Stimulated activated CD4-positive, alpha-beta T cell treated with anti-CD3 and anti-CD28 coated beads, Interleukin-4, amount 100 ng/mL, for 24 hours (primary cell): ENCODE measurements at regions not wholly inside any gene's neighbourhood (a gene's known extent, or its start where the extent isn't known, plus 50 kb on each side); places are given as distances from the start of the nearest gene placed in this dataset.
"Not testable (repeated sequence)": the region's sequence is repeated elsewhere in the genome, so short reads cannot be mapped to it uniquely, and the experiment has no call there.

Source experiments
- DNase-seq: peaks from one replicate; pipeline ENCODE4 v3.0.0-alpha.2; 2020

DNA sequence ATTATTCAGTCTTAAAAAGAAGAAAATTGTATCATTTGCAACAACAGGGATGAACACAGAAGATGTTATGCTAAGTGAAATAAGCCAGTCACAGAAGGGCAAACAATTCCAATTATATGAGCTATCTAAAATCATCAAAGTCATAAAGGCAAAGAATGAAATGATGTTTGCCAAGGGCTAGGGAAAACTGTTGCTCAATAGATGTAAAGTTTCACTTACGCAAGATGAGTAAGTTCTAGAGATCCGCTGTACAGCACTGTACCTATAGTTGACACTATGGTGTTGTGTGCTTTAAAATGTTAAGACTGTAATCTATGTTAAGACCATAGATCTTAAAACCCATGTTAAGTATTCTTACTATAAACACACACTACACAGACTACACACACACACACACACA is 904.6 kb upstream of the LRRN3 start:
- no peak for DNase-seq

DNA sequence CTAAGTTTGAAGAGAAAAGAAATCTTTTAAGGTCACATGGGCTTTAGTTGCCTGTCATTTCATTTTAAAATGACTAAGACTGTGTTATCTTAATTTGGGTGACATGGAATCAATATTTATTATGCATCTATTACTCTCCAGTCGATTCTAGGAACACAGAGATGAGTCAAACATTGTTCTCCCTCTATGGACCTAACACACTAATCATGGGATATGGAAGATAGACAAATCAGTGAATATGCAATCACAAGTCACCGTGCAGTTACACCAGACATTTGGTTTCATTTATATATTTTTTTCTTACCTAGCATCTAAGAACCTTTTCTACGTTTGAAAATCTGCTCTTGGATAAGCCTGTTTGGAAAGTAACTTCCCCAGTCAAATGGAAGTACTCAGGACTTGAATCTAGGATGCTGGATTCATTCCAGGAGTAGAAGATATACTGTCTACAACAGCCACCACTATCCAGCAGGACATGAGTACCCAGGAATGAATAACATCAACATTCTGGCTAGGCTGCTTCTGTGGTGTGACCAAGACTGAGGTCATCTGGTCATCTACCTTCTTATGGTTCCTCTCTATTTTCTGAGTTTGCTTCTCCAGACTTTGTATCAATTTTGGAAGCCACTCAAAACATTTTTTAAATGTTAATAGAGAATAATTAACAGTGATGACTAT is 902.9 kb upstream of the LRRN3 start:
- no peak for DNase-seq

DNA sequence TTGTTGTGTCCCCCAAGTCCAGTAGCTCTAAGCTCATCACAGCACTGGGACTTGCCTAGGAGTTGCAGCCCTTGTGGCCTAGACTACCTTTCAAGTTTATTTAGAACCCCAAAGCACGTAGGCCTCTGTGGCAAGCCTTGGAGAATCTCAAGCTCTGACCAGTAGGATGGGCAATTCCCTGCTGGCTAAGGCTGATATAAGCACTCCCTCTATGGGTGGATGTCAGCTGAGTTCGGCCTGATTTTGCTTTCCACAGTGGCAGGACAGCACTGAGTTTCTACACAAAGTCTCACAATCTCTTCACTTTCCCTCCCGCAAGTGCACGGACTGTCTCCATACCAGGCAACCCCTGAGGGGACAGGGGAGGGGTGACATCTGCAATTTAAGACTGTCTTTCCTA is 886.4 kb upstream of the LRRN3 start:
- no peak for DNase-seq

GRCh38 chr7:110205899-110206298 is 885.0 kb upstream of the LRRN3 start:
- no peak for DNase-seq

DNA sequence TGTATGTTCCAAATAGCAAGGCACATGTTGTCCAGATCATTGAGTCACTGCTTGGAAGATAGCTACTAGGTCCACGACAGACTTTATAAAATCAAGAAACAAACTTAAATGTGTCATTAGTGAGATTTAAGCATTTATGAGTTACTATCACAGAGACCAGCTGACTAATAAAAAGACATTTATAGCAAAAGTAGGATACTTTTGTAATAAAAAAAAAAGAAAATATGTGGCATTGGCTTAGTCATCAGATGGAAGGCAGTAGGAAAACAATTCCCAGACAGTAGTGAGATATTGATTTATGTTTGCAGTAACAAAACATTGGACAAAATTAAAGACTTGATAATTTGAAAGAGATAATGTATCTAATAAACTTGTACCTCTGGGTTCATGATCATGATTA is 881.0 kb upstream of the LRRN3 start:
- no peak for DNase-seq

DNA sequence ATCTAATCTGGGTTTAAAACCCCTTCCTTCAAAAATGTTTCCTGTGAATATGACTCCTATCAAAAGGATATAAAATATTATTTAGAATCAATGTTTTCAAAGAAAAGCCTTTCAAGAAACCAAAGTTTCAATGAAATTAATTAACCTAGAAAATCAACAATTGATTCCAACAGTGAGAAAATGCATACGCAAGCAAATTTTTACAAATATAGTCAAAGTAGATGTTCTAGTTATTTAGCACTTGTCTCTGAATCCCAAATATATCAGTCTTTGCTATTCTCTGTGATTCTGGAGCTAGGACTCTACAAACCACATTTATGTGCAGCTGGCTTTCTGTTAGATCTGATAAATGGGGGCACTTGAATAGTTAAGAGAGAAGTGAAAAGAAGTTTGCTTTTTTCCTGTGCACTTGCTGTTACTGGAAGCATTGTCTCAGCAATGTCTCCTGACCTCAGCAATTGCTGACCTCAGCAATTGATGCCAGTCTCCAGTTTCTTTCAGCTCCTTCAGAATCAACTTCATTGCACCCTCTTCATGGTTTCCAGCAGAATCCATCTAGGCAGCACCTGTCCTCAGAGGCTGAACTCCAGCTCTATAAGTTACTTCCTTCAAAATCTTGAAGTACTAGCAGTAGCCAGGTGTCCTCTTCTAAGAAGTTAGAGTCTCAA is 879.9 kb upstream of the LRRN3 start:
- DNase-seq = no peak

GRCh38 chr7:110224643-110225042 is 866.3 kb upstream of the LRRN3 start:
- DNase-seq = no peak

DNA sequence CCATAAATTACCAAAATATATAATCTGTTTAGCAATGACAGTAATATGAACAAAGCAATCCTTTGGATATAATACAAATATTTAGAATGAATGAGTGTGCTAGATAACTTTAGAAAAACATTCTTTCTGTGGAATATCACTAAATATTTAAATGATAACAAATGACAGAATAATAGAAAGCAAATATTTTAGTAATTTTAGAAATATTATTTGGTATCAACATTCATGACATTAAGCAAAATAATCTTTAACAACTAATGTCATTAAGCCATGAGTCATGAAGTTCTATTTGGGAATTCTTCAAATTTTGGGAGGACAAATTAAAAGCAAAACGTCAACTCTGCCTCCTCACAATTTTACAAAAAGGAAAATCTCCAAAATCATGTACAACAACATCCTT is 844.8 kb upstream of the LRRN3 start:
- no peak for DNase-seq

DNA sequence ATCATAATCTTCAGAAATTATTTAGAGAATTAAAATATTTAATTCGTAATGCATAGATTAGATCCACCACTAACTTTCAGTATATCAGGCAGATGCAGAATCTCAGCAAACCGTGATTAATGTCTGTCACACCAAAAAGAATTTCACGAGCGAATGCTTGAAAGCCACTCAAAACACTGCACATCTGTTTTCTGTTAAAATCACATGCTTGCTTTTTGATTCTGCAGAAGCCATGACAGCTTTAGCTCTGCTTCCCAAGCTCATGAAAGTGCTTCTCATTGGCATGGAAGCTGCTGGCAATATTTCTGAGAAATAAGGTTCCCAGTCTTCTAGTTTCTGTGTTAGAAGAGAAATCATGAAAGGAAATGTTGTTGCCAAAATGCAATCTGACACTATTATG is 837.8 kb upstream of the LRRN3 start:
- DNase-seq = no peak

DNA sequence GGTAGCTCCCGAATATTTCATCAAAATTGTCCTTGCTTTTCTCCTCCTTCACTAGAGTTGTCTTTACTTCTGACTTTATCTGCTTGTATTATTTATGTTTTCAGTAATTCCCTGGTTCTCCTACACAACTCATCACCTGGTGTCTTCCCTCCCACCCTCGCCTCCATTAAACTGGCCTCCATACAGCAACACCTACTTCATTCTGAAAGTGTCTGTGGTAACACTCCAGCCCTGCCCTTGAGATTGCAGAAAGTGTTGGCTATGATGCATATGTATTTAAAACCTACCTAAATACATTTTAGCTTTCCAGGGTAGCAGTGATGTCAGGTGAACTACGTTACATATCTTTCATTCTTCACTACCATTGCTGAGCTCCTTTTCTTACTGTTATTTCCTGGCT is 833.3 kb upstream of the LRRN3 start:
- DNase-seq = no peak

- no peak for DNase-seq
Observed at GRCh38 chr7:110262251-110262650, 828.7 kb upstream of the LRRN3 start.

- no peak for DNase-seq
Observed at GRCh38 chr7:110264288-110264687, 826.6 kb upstream of the LRRN3 start.

GRCh38 chr7:110281362-110281761 is 809.6 kb upstream of the LRRN3 start:
- no peak for DNase-seq

GRCh38 chr7:110283056-110283455 is 807.9 kb upstream of the LRRN3 start:
- DNase-seq = no peak

DNA sequence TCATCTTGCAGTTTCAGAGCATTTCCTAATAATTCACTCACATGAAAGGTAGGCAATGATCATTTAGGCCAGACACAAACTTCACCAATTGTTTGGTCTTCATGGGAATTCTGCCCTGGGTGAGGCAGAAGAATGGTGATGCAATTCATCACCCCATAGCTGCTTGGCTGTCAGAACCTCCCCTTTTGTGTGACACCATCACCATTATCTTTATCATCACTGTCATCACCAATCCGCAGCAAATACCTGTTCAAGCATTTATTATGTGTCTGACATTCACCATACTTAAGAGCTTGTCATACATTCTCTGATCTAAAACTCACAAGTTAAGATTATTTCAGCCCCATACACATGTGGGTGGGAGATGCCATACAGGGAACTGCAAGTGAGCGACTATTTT is 799.5 kb upstream of the LRRN3 start:
- no peak for DNase-seq

- DNase-seq = no peak
Observed at GRCh38 chr7:110296321-110296720, 794.6 kb upstream of the LRRN3 start.

DNA sequence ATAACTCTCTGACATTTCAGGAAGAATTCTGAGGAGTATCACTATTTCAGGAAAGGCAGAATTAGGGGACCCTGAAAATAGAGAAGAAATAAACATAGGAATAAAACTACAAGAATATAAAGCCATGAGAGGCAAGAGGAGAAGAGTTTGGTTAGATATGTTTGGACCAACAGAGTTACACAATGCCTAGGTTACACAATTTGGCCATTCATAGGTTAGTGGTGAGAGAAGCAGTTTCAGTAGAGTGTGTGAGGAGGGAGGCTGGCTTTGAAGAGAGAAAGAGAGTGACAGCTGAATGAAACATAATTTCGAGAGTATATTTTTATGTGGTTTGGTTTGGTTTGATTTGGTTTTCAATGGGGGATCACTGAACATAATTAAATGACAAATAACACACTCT is 783.2 kb upstream of the LRRN3 start:
- DNase-seq = no peak

DNA sequence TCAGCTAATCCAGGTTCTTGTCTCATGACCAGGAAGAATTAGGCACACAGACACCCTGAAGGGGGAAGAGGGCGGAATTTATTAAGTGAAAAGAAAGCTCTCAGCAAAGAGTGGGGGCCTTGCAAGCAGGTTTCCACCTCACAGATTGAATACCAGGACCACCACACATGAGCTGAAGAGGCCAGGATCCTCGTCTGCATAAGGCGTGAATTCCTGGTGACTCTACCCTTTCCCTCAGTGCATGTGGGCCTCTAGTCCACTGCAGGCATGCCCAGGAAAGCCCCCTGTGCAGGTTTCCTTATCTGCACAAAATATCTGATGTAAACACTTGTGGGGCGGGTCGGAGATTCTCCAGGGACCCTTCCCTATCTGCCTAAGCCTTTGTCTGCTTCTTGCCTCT is 782.1 kb upstream of the LRRN3 start:
- DNase-seq = no peak

DNA sequence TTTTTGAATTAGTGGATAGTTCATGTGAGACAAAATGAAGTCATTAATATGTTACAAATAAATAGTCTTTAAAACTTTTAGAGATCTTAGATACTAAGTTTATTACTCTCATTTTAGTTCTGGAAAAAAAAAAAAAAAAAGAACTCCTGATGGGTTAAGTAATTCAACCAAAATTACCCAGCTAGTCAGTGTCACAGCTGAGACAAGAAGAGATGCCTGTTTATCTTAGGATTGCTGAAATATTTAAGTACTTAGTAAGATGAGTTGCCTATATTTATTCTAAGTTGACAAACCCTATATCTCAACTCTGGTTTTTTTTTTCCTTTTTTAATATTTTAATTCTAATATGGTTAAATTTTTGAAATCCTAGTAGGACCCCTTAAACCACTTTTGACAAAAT is 781.0 kb upstream of the LRRN3 start:
- no peak for DNase-seq

GRCh38 chr7:110311556-110311955 is 779.4 kb upstream of the LRRN3 start:
- DNase-seq = no peak

- DNase-seq = no peak
Observed at GRCh38 chr7:110317541-110318265, 773.2 kb upstream of the LRRN3 start.

DNA sequence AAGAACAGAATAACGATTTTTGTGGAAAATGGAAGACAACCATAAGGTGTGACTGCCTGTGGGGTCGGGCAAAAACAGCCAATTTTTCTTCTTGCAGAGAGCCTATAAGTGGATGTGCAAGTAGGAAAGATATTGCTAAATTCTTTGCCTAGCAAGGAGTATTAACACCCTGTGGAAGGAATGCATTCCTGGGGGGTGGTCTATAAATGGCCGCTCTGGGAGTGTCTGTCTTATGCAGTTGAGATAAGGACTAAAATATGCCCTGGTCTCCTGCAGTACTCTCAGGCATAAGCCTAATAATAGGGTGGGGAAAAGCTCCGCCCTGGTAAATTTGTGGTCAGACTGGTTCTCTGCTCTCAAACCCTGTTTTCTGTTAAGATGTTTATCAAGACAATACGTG is 770.6 kb upstream of the LRRN3 start:
- DNase-seq = not testable (repeated sequence)

- no peak for DNase-seq
Observed at GRCh38 chr7:110322796-110323195, 768.1 kb upstream of the LRRN3 start.

DNA sequence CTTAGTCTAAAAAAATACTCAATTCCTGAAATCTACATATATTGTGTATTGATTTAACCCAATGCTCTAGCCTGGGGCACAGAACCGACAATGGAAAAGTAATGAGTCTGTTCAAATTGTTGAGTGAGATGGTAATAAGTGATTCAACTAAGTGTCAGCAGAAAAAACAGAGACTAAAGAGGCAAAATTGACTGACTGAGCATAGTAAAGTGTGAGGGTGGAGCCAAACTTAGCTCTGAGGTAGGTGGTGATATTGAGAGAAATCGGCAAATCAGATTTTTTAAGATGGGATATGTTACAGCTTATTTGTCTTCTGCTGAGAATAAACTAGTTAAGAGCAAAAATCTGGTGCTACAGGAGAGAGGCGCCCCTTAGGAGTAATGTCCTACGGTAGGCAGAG is 764.0 kb upstream of the LRRN3 start:
- no peak for DNase-seq
